SK-N-SH treated with all-trans-retinoic acid at 6 μM for 48 hours (cell line): ENCODE measurements at regions not wholly inside any gene's neighbourhood (a gene's known extent, or its start where the extent isn't known, plus 50 kb on each side); places are given as distances from the start of the nearest gene placed in this dataset.
"Not testable (repeated sequence)": the region's sequence is repeated elsewhere in the genome, so short reads cannot be mapped to it uniquely, and the experiment has no call there.

Experiments used
- ATAC-seq: fragments of 200-7000 bp; cut with Tn5 transposase; 3 replicates; pipeline ENCODE4 v1.9.1; 2020; ENCODE audit warnings: mild to moderate bottlenecking, moderate library complexity
- ESRRG ChIP-seq: fragments of 250-450 bp; sonication (Bioruptor Pico); IDR thresholded peaks from 2 replicates; pipeline ENCODE4 v1.6.1; 2021; ENCODE audit warnings: mild to moderate bottlenecking
- ISL1 ChIP-seq: fragments of 250-450 bp; sonication (Bioruptor Pico); IDR thresholded peaks from 2 replicates; pipeline ENCODE4 v2.1.2; 2022; ENCODE audit warnings: mild to moderate bottlenecking, moderate library complexity
- OSR1 ChIP-seq: fragments of 250-450 bp; sonication (Bioruptor Pico); IDR thresholded peaks from 2 replicates; pipeline ENCODE4 v1.8.0; 2022; ENCODE audit warnings: moderate library complexity, mild to moderate bottlenecking, inconsistent platforms
- RARB ChIP-seq: fragments of 250-450 bp; sonication (Bioruptor Pico); IDR thresholded peaks from 2 replicates; pipeline ENCODE4 v1.8.0; 2021; ENCODE audit warnings: mild to moderate bottlenecking, moderate library complexity
- SNAI2 ChIP-seq: fragments of 250-450 bp; sonication (Bioruptor Pico); IDR thresholded peaks from 2 replicates; pipeline ENCODE4 v1.5.0; 2020; ENCODE audit warnings: mild to moderate bottlenecking, moderate library complexity
- TCF4 ChIP-seq: fragments of 250-450 bp; sonication (Bioruptor Pico); IDR thresholded peaks from 2 replicates; pipeline ENCODE4 v1.8.0; 2021; ENCODE audit warnings: mild to moderate bottlenecking, moderate library complexity, borderline replicate concordance
- TOX ChIP-seq: fragments of 250-450 bp; sonication (Bioruptor Pico); IDR thresholded peaks from 2 replicates; pipeline ENCODE4 v1.8.0; 2021; ENCODE audit warnings: mild to moderate bottlenecking, moderate library complexity, borderline replicate concordance
- ZFP3 ChIP-seq: fragments of 250-450 bp; sonication (Bioruptor Pico); IDR thresholded peaks from 2 replicates; pipeline ENCODE4 v1.5.0; 2020; ENCODE audit warnings: mild to moderate bottlenecking, moderate library complexity
- ZNF8 ChIP-seq: fragments of 450-650 bp; formaldehyde crosslinking; IDR thresholded peaks from 2 replicates; pipeline ENCODE4 v1.5.0; 2020; ENCODE audit warnings: mild to moderate bottlenecking, moderate library complexity
- TF ChIP-seq, protein P1 (sequence below): fragments of 250-450 bp; sonication (Bioruptor Pico); IDR thresholded peaks from 2 replicates; pipeline ENCODE4 v1.5.1; 2021; ENCODE audit warnings: mild to moderate bottlenecking, moderate library complexity
- TF ChIP-seq, protein P2 (sequence below): fragments of 250-450 bp; sonication (Bioruptor Pico); IDR thresholded peaks from 2 replicates; pipeline ENCODE4 v1.8.0; 2021; ENCODE audit warnings: low read depth, mild to moderate bottlenecking, moderate library complexity, borderline replicate concordance
- TF ChIP-seq, protein P3 (sequence below): fragments of 250-450 bp; sonication (Bioruptor Pico); IDR thresholded peaks from 2 replicates; pipeline ENCODE4 v1.5.0; 2020; ENCODE audit warnings: mild to moderate bottlenecking, moderate library complexity
- TF ChIP-seq, protein P4 (sequence below): fragments of 250-450 bp; sonication (Bioruptor Pico); IDR thresholded peaks from 2 replicates; pipeline ENCODE4 v1.5.1; 2020; ENCODE audit warnings: low read depth, mild to moderate bottlenecking, moderate library complexity

DNA sequence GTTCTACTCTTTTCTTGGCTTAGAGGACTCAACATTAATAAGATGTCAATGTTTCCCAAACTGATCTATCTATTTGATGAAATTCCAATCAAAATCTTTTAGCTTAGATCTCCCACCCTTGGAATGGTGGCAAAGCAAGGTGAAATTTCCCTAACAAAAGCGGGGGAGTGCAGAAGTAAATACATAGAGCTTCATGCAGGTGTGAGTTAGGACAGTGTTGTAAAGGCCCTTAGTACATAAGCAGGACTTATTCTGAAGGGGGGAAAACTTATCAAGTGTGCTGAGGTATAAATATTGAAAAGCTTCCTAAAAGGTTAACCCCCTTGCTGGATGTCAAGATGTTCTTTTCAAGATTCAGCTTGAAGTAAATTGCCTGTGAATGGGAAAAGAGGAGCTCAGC lies 608.6 kb upstream of the CELF4 start (continued):
- TF ChIP-seq, protein P1, sequence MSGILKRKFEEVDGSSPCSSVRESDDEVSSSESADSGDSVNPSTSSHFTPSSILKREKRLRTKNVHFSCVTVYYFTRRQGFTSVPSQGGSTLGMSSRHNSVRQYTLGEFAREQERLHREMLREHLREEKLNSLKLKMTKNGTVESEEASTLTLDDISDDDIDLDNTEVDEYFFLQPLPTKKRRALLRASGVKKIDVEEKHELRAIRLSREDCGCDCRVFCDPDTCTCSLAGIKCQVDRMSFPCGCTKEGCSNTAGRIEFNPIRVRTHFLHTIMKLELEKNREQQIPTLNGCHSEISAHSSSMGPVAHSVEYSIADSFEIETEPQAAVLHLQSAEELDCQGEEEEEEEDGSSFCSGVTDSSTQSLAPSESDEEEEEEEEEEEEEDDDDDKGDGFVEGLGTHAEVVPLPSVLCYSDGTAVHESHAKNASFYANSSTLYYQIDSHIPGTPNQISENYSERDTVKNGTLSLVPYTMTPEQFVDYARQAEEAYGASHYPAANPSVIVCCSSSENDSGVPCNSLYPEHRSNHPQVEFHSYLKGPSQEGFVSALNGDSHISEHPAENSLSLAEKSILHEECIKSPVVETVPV (CRISPR knock-in tag) = no peak
- no peak for TF ChIP-seq ISL1 (CRISPR knock-in tag)
- no peak for TF ChIP-seq SNAI2 (CRISPR knock-in tag)
- TF ChIP-seq ESRRG (CRISPR knock-in tag) = no peak
- TF ChIP-seq ZNF8 = no peak

DNA sequence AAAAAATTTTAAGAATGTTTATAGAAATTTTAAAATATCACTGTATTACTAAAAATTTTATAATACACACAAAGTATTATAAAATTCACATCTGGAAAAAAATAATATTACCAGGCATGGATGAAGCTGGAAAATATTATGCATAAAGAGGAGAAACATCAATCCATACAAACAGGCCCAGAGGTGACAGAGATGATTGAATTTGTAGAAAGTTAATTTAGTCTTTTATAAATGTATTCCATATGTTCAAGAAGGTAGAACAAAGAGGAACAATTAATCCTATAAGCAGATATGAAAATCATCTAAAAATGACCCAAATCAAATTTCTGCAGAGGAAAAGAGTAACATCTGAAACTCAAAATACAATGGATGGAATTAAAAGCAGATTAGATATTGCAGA lies 605.2 kb upstream of the CELF4 start:
- TF ChIP-seq, protein P2, sequence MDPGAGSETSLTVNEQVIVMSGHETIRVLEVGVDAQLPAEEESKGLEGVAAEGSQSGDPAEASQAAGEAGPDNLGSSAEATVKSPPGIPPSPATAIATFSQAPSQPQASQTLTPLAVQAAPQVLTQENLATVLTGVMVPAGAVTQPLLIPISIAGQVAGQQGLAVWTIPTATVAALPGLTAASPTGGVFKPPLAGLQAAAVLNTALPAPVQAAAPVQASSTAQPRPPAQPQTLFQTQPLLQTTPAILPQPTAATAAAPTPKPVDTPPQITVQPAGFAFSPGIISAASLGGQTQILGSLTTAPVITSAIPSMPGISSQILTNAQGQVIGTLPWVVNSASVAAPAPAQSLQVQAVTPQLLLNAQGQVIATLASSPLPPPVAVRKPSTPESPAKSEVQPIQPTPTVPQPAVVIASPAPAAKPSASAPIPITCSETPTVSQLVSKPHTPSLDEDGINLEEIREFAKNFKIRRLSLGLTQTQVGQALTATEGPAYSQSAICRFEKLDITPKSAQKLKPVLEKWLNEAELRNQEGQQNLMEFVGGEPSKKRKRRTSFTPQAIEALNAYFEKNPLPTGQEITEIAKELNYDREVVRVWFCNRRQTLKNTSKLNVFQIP = no peak
- TF ChIP-seq ZNF8 (0 out of 2 replicates have a peak, but pooled peaks have one; percentile 29), ESRRG (CRISPR knock-in tag) (no peak), TCF4 (peak; percentile 93)
- TF ChIP-seq, protein P1 (CRISPR knock-in tag) = 0 out of 2 replicates have a peak, but pooled peaks have one; percentile 12
- TF ChIP-seq, protein P3, sequence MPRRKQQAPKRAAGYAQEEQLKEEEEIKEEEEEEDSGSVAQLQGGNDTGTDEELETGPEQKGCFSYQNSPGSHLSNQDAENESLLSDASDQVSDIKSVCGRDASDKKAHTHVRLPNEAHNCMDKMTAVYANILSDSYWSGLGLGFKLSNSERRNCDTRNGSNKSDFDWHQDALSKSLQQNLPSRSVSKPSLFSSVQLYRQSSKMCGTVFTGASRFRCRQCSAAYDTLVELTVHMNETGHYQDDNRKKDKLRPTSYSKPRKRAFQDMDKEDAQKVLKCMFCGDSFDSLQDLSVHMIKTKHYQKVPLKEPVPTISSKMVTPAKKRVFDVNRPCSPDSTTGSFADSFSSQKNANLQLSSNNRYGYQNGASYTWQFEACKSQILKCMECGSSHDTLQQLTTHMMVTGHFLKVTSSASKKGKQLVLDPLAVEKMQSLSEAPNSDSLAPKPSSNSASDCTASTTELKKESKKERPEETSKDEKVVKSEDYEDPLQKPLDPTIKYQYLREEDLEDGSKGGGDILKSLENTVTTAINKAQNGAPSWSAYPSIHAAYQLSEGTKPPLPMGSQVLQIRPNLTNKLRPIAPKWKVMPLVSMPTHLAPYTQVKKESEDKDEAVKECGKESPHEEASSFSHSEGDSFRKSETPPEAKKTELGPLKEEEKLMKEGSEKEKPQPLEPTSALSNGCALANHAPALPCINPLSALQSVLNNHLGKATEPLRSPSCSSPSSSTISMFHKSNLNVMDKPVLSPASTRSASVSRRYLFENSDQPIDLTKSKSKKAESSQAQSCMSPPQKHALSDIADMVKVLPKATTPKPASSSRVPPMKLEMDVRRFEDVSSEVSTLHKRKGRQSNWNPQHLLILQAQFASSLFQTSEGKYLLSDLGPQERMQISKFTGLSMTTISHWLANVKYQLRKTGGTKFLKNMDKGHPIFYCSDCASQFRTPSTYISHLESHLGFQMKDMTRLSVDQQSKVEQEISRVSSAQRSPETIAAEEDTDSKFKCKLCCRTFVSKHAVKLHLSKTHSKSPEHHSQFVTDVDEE (CRISPR knock-in tag) = peak; percentile 48; the same call in 1 of the 2 replicates
- no peak for ATAC-seq

DNA sequence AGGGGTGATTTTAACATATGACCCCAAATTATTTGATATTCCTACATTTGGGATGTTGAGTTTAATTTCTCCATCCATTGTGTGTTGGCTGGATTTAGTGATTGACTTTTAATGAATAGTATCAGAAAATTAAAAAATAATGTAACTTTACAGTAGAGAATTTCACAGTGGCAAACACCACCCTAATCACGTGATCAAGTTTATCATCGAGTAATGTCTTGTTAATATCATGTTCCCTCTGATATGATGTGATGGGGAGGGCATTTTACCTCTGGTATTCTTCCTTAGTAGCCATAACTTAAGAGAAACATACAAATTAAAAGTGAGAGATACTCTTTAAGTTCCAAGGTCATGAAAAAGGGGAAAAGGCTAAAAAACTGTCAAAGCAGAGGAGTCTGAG lies 602.0 kb upstream of the CELF4 start:
- TF ChIP-seq, protein P4, sequence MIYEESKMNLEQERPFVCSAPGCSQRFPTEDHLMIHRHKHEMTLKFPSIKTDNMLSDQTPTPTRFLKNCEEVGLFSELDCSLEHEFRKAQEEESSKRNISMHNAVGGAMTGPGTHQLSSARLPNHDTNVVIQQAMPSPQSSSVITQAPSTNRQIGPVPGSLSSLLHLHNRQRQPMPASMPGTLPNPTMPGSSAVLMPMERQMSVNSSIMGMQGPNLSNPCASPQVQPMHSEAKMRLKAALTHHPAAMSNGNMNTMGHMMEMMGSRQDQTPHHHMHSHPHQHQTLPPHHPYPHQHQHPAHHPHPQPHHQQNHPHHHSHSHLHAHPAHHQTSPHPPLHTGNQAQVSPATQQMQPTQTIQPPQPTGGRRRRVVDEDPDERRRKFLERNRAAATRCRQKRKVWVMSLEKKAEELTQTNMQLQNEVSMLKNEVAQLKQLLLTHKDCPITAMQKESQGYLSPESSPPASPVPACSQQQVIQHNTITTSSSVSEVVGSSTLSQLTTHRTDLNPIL (CRISPR knock-in tag) = no peak
- no peak for TF ChIP-seq TOX (CRISPR knock-in tag)
- no peak for TF ChIP-seq ZFP3 (CRISPR knock-in tag)
- TF ChIP-seq, protein P1 (CRISPR knock-in tag) = no peak
- TF ChIP-seq, protein P3 (CRISPR knock-in tag) = no peak
- TF ChIP-seq ESRRG (CRISPR knock-in tag) = no peak
- TF ChIP-seq, protein P2 = no peak
- no peak for TF ChIP-seq RARB
- TF ChIP-seq OSR1 = no peak
- no peak for TF ChIP-seq ZNF8
- no peak for ATAC-seq

DNA sequence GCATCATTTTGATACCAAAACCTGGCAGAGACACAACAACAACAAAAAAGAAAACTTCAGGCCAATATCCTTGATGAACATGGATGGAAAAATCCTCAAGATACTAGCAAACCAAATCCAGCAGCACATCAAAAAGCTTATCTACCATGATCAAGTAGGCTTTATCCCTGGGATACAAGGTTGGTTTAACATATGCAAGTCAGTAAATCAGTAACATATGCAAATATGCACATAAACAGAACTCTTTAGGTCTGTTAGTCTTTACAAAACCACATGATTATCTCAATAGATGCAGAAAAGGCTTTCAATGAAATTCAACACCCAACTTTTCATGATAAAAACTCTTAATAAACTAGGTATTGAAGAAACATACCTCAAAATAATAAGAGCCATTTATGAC lies 587.5 kb upstream of the CELF4 start:
- not testable (repeated sequence) for ATAC-seq
